ENCODE measurements at regions not wholly inside any gene's neighbourhood (a gene's known extent, or its start where the extent isn't known, plus 50 kb on each side); places are given as distances from the start of the nearest gene placed in this dataset.

DNA sequence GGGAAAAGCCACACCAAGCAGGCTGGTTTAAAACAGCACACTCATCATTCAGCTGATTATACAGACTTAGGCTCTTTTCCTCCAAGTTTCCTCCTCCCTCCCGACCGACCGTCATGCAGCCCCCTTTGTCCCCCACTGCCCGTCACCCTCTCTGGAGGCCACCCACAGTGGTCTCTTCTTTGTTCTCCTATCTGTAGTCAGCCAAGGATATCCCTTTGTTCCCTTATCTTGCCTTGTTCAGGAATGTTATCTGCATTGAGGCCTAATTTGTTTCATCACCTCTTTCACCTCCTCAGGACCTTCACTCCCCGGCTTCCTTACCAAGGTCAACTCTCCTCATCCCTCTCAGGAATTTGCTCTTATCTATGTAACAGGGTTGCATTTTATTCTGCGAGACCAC, 186.4 kb upstream of the CDH13 start:
- TF ChIP-seq CTCF (IDR thresholded peaks at IDR 0.05) (no peak), POLR2A (IDR thresholded peaks at IDR 0.05) (no peak), EP300 (IDR thresholded peaks at IDR 0.05) (no peak)
